GM18861 (cell line): ENCODE measurements at regions not wholly inside any gene's neighbourhood (a gene's known extent, or its start where the extent isn't known, plus 50 kb on each side); places are given as distances from the start of the nearest gene placed in this dataset.

ENCODE experiments used
- ATAC-seq: cut with Tn5 transposase; IDR thresholded peaks from one replicate; pipeline ENCODE4 v1.9.1; 2021; ENCODE audit not compliant: unreplicated experiment

DNA sequence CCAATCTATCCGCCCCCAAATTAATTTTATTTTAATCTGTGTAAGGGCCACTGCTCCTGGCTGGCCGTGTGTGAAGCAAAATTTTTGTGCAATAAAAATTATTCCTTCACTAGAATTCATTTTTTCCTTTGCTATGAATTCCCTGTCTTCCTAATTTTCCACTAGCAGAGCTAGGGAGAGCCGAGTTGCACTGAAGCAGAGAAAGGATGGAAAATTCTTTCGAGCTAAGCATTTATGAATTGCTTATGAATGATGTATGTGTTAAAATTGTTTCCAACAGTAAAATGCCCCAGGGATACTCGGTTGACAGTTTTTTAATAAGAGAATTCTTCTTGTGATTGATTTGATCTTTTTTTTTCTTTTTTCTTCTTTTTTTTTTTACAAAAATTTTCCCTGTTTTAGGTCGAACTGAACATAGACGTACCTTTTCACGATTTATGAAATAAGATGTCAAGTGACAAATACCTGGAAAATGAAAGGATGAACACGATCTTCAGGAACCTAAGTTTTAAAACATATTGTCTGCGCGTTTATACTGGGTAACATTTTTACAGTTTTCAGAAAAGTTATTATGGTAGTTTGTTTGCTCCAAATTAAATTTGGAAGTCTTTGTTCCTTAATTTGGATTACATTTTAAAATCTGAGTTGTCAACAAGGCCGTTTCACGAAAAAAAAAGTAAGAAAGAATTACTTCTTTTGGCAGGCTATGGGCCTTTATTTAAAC lies 288.8 kb upstream of the NFE2L3 start:
- no peak for ATAC-seq

DNA sequence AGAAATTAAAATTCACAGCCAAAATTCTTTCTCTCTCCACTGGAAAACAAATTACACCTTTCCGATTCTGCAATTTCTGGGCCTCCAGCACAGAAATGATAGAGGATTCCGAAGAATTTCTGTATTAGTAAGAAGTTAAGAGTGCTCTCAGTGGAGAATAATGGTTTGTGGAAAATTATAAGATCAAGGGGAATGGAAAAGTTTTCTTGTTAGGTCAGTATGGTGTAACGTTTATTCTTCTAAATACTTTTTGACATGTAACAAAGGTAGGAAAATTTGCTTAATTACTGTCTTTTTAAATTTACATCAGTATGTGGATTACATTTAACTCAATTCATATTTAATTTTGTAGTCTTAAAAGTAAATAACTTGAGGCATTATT lies 288.3 kb upstream of the NFE2L3 start:
- ATAC-seq, result no peak

DNA sequence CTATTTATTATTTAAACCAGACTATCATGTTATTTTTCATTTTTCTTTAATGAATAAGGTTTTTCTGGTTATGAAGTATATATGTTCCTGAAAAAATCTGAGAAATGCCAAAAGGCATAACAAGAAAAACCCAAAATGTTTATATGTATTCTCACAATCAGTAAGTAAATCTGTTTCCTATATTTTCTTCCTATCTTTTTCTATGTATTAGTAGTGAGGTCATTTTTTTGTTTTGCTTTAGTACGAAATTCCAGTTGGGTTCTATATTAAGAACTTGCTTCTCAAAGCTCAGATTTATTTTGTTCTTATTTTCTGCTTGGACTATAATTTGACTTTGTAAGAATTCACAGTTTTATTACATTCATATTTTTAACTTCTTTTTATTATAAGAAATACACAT lies 287.5 kb upstream of the NFE2L3 start:
- ATAC-seq, result no peak

DNA sequence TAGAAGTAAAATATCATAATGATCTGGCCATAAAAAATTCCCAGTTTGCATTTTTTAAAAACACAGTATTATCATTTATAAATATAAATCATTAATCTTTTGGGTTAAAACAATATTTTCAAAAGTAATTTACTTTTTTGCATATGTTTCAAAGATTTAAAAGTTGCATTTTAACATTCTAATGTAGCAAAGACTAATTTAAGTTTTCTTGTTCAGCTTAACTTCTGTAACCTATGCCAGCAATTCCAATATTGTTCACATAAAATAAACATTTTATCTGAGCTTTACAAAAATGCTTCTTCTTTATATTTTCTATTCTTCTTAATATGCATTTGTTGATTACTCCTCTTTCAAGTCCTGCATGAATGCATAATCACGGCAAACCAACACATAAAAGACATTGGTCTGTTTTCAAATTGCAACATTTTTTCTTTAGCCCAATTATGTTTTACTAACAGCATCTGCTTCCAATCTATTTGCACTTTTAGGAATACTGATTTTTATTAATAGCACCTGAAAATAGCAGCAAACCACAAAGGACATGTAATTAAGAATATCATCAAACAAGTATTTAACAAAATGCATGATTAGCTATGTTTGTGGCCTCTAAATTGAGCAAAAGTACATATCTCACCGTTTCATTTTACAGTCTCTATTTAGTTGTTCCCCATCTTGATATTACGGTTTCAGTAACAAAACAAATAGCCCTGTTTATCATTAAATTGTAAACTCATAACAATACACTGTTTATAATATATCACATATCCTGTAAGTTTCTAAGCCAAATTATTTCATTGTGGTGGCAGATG lies 286.9 kb upstream of the NFE2L3 start:
- ATAC-seq, result no peak

DNA sequence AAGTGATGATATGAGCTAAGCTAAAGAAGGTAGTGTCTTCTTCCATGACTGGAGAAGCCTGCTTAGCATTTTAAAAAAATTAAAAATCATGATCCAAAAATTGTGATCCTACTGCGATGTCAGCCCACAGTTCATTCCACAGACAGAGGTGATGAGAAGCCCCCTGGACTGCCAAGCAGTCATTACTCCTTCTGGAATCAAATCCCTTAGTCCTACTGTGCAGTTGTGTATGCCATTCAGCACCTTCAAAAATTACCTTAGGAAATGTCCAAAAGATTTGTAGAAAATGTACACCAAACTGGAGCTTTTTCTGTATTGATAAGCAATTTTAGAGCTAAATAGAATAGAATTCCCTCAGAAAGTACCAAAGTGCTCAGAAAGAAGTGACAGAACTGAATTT lies 283.5 kb upstream of the NFE2L3 start:
- no peak for ATAC-seq

DNA sequence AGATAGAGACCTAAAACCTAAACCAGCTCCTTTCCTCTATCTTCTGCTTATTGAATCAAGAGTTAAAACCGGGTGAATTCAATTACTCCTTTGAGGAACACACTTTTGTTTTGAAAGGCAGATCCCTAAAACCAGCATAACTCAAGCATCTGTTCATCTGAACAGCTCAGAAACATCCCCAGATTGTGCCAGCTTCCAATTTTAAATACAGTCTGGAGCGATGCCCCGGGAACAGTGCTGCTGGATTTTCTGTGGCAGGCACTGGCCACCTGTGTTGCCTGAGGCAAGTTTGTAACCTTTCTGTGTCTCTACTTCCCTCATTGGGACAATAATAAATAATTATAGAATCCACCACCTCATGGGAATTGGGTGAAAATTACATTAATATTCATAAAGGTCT lies 281.4 kb upstream of the NFE2L3 start:
- no peak for ATAC-seq

DNA sequence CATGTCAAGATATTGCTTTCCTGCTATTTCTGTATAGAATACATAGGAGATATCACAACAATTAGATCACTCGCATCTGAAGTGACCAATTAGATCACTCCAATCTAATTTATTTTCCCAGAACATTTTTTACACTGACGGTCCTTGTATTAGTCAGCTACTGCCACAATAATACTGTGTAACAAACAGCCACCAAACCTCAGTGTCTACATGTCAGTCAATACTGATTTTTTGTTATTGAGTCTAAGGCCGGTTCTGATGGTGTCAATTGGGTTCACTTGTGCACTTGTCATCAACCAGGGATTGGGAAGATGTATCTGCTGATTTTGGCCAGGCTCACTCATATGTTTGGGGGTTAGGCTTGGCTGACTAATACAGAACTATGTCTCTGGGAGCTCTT lies 275.9 kb upstream of the NFE2L3 start:
- no peak for ATAC-seq

DNA sequence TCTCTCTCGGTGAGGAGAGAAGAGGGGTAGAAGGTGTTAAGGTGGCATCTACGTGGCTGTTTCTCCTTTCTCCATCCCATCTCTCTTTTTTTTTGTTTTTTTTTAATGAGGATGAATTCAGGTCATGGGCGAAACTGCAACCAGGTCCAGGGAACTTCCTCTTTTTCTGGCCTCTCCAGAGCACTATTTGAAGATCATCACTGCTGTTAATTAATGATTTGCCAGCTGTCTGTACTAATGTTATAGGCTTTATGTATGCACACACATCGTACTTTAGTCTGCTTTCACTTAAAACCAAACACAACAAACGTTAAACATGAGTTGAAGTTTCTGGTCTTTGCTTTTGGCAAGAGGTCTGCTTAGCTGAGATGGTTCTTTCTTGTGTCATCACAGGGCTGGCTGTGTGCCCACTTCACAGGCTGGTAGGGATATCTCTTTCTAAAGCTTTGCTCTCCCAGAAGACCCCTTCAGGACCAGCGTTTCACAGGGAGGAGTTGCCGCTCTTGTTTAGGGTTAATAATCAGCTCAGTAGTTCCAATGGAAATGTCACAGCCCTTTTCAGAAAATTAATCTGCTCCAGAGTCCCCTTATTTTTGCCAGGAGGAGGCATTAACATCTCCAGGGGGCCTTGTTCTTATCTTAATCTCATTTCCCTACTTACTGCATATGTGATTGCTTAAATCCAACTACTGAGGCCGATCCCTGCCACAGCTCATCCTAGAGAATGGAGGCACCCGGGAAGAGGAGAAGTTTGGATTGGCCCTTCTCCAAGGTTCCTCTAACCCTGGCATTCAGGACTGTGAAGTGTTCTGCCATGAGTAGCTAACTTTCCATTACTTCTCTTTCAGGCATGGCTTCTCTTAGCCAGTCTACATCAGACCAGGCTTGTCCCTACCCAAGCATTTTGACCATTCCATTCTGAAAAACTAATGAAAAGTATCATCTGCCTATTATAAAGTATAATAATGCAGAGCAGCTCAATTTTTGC lies 273.9 kb upstream of the NFE2L3 start:
- peak; percentile 91 for ATAC-seq

DNA sequence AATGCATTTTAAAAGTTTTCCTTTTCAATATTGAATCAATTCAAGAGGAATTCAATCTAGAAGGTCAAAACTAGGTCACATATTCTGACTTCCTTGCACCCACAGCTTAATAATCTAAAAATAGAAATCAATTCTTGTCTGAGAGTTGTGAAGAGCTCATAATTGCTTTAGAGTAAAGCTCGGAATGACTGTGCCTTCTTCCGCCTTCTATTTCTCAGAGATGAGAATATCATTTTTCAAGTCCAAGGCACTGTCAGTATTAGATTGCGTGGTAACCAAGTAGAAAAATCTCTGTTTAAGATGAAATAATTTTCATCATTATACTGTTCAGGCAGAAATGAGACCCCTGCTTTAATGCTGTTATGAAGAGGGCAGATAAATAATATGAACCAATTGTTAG lies 272.2 kb upstream of the NFE2L3 start:
- no peak for ATAC-seq

DNA sequence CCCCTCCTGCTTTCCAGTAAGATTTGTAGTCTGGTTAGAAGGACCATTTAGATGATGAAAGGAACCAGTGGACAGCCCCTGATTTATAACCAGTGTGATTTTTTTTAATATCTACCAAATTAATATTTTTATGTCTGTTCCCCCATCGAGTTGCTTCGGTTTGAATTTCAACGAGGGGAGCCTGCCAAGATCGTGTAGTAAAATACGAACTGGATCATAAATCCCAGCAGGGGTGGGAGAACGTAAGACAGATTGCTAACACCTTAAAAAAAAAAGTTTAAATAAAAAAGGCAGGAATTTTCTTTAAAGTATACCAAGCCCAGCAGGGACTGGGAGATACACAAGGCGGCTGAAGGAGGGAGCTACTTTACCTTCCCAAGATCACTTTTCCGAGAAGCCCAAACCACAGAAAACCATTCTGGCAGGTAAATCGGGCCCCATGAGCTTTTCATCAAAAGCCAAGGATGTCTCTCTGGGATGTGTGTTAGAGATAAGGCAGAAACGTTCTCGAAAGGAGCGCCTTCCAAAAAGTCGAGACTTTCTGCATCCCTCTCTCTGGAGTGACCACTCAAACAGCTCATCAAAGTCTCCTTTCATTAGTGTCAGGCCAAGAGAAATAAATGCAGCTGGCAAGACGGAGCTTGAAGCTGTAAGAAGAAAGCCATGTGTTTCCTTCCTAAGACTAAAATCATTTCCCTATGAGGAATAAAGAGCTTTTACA lies 270.5 kb upstream of the NFE2L3 start:
- ATAC-seq, result no peak

DNA sequence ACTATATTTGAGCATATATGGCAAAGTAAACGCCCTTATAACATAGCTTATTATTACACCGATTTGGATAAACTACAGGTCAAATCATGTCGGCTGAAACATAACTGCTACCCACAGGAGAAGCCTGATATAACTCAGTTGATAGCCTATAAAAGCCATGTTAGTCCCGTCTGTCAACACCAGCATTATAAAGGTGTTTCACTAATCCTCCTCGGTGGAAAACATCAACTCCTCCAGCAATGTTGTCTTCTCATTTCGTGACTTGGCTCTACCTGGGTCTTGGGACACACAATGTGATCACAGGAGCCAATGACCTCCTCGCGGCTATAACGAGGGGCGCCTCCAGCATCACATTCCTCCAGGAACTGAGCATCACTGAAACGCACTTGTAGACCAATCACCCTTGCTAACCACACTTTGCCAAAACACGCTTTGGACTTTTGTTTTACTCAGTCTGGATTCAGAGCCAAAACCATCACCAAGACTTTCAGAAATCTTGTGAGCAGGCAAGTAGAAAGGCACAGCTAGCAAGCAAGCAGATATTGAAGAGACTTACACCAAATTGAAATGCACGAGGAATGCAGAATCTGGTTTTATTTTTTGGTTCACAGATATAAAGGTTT lies 269.7 kb upstream of the NFE2L3 start:
- no peak for ATAC-seq

DNA sequence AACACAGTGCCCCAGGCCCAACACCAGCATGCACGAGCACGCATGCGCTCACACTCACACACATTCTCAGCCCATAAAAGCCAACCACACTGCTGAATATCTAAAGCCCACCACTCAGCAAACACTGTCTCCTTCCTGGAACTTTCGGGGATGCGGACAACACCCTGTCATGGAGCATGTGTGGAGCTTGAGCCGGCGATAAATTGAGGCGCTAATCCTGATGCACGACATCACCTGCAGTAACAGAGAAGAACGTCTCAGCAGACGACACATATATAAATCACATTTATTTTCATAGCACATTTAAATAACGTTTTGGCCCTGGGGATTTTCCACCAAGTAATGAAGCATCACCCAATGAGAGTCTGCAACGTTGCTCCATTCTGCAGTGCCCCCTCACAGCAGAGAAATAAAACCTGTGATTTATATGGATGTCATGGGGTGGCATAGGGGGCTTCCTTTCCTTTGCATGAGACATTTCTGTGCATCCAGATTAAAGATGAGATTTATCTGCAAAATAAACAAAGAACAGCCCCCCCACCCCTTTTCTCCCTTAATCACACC lies 267.7 kb upstream of the NFE2L3 start:
- ATAC-seq, result no peak

DNA sequence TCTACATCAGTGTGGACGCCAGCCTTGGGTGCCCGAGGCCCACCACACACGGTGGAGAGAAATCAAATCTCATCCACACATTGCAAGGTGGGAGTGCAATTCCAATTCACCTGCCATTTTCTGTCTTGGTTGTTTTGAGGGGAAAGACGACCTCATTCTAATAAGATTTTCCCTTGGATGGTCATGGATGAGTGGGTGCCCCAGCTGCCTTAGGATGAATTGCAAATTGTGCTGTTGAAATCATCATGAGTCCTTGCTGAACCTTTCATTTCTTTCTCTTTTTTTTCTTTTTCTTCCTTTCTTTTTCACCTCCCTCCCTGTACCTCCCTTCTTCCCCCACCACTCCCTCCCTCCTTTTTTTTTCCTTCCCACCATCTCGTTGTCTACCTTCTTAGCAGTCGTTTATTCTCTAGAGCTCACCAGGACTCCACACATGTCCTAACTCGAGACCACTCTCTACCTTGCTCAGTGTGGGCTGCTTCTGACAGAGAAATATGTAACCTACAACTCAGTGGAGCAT lies 266.9 kb upstream of the NFE2L3 start:
- ATAC-seq, result no peak

DNA sequence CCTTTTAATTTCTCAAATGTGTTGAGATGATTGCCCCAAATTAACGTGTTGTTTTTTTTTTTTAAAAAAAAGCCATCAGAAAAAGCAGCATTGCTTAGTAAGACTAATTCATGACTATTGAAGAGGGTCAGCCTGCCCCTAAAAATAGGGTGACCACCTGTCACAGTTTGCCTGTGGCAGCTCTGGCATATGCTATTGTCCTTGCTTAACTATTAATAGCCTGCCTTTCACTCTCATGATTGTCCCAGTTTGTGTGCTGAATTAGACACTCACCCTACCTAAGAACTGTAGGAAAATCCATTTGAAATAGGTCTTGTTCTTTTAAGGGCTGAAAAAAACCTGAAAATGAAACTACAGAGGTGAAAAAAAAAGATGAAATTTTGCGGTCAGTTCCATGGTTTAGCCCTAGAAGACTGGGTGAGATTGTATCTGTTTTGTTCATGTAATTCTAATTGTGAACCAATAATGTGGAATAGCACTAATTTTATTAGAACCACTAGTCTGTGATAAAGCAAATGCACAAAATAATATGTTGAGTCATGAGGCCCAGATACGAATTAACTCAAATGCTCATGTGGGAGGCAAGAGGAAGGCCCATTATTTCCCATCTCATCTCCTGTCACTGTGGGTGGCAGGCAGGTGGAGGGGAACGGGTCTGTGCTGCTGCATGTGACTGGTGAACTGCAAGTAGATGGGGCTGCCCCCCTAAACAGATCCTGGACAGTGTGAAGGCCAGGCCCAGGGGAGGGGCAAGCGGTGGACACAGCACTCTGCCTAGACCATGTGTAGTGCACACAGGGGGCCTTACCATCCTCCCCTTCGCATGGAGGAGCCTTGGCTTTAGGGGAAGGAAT lies 265.4 kb upstream of the NFE2L3 start:
- ATAC-seq, result no peak

DNA sequence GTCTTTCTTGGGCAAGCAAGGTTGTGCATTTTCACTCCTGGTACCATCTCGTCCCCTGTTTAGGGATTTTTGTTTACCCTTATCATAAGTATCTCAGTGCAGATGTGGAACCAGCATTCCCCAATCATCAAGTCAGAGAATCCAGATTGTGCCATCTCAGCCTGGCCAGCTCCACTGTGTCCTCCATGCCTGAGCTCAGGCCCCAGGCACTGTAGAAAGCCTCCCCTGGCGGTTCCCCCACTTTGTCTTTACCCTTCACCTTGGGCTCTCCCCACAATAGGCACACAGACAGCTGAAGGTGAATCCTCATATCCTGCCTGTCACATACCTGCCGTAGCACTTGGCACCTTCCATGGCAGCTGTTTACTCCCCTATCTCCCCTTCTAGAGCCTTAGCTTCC lies 264.7 kb upstream of the NFE2L3 start:
- no peak for ATAC-seq

DNA sequence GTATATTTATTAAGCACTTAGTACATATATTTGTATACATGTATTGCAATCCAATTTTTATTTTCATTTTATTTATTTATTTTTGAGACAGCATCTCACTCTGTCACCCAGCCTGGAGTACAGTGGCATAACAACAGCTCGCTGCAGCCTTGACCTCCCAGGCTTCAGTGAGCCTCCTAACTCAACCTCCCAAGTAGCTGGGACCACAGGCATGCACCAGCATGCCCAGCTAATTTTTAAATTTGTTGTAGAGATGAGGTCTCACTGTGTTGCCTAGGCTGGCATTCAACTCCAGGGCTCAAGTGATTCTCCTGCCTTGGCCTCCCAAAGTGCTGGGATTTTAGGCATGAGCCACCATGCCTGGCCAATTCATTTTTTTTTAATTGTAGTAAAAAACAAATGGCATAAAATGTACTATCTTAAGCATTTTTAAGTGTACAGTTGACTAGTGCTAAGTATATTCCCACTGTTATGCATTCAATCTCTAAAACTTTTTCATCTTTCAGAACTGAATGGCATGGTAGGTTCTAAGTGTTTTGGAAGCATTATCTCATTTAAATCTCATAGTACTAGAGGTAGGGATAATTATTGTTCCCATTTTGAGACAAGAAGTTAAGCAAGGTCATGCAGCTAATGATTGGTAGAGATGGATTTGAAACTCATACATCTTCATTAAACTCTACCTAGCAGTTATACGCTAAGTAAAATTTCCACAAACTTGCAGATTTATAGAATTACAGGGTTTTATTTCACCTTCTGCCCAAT lies 264.0 kb upstream of the NFE2L3 start:
- no peak for ATAC-seq

DNA sequence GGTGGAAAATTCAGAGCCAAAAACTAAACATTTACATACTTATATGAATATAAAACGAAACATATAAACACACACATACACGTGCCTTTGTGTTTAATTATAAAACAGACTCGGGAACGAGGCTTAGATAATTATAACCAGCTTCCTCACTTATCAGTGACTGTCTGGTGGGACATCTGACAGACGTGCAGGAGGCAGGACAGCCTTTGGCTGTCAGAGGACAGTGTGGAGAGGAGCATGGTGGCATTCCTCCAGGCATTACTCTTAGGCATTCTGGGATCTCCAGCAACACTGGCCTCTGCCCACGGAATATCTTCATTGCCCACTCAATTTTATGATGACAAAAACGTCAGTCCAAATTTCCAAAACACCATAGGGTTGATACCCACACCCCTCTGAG lies 262.2 kb upstream of the NFE2L3 start:
- ATAC-seq, result no peak

DNA sequence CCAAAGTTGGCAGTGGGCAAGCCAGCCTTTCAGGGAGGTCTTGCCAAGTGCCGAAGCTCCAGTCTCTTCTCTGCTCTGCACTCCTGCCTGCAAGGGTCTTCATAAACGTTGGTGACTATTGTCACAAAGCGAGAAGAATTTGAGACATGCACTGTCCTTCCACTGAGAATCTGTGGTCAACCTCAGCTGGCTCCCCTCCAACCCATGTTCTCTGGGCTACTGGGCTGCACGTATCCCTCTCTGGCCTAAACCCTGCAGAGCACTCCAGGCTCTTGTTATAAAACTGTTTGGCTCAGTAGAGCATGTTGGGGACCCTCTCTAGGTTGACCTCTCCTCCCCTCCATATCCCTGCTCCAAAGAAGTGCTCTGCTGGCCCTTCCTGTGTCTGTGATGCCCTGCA lies 260.4 kb upstream of the NFE2L3 start:
- no peak for ATAC-seq
